ENCODE measurements at regions not wholly inside any gene's neighbourhood (a gene's known extent, or its start where the extent isn't known, plus 50 kb on each side); places are given as distances from the start of the nearest gene placed in this dataset.

DNA sequence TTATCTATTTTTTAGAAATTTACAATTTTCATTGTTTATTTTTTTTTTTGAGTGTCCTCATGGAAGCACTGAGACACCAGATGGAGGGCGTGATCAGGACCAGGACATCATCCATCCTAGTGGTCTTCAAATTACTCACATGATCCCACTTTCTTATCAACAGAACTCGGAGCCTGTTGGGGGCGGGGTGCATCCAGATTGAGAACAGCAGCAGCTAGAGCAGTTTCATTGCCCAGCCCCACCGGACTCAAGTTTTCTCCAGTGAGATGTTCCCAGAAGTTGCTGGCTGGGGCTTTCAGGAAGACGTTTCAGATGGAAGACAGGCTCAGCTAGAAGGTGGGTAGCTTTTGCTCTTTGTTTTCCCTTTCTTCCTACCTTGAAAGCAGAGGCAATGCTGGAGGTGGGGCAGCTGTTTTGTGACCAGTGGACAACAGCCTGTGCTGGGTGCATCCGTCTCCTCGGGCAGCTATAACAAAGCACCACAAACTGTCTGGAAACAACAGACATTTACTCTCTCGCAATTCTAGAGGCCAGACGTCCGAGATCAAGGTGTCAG, 562.1 kb downstream of the TBC1D22A start:
- TF ChIP-seq, protein P1, sequence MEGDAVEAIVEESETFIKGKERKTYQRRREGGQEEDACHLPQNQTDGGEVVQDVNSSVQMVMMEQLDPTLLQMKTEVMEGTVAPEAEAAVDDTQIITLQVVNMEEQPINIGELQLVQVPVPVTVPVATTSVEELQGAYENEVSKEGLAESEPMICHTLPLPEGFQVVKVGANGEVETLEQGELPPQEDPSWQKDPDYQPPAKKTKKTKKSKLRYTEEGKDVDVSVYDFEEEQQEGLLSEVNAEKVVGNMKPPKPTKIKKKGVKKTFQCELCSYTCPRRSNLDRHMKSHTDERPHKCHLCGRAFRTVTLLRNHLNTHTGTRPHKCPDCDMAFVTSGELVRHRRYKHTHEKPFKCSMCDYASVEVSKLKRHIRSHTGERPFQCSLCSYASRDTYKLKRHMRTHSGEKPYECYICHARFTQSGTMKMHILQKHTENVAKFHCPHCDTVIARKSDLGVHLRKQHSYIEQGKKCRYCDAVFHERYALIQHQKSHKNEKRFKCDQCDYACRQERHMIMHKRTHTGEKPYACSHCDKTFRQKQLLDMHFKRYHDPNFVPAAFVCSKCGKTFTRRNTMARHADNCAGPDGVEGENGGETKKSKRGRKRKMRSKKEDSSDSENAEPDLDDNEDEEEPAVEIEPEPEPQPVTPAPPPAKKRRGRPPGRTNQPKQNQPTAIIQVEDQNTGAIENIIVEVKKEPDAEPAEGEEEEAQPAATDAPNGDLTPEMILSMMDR (IDR thresholded peaks at IDR 0.05; ENCODE audit: insufficient read depth, low read length, poor library complexity, severe bottlenecking): no peak
- no peak for TF ChIP-seq EZH2phosphoT487 (conservative IDR thresholded peaks at IDR 0.05; ENCODE audit: low read length)
